HG03066 (cell line): ENCODE measurements at regions not wholly inside any gene's neighbourhood (a gene's known extent, or its start where the extent isn't known, plus 50 kb on each side); places are given as distances from the start of the nearest gene placed in this dataset.
A peak's percentile ranks its signal among the peaks of the same experiment; 100 is the strongest.
"Not testable (repeated sequence)": the region's sequence is repeated elsewhere in the genome, so short reads cannot be mapped to it uniquely, and the experiment has no call there.

Experiments
- ATAC-seq: cut with Tn5 transposase; IDR thresholded peaks from one replicate; pipeline ENCODE4 v1.9.1; 2021; ENCODE audit warnings: low read depth; ENCODE audit not compliant: unreplicated experiment

- ATAC-seq = no peak
These were observed 309.7 kb upstream of the GADL1 start for GRCh38 chr3:31203960-31204795.

GRCh38 chr3:31204796-31205056, 310.3 kb upstream of the GADL1 start:
- ATAC-seq = not testable (repeated sequence)

- ATAC-seq = no peak
These were observed 315.7 kb upstream of the GADL1 start for GRCh38 chr3:31210068-31210645.

- peak; percentile 61 for ATAC-seq
These were observed 318.7 kb upstream of the STT3B start for GRCh38 chr3:31213869-31214486.

- no peak for ATAC-seq
These were observed 314.6 kb upstream of the STT3B start for GRCh38 chr3:31218082-31218481.

GRCh38 chr3:31219131-31219843, 313.4 kb upstream of the STT3B start:
- peak; percentile 72 for ATAC-seq

GRCh38 chr3:31220431-31220830, 312.3 kb upstream of the STT3B start:
- ATAC-seq = no peak

- no peak for ATAC-seq
These were observed 309.4 kb upstream of the STT3B start for GRCh38 chr3:31223278-31223677.

GRCh38 chr3:31224936-31225335, 307.8 kb upstream of the STT3B start:
- ATAC-seq = no peak

GRCh38 chr3:31225923-31226322, 306.8 kb upstream of the STT3B start:
- ATAC-seq = no peak

GRCh38 chr3:31226346-31226745, 306.4 kb upstream of the STT3B start:
- no peak for ATAC-seq

- no peak for ATAC-seq
These were observed 305.6 kb upstream of the STT3B start for GRCh38 chr3:31227131-31227562.

GRCh38 chr3:31230425-31231223, 302.1 kb upstream of the STT3B start:
- no peak for ATAC-seq

- peak; percentile 47 for ATAC-seq
These were observed 300.4 kb upstream of the STT3B start for GRCh38 chr3:31232055-31233025.

GRCh38 chr3:31234145-31234544, 298.6 kb upstream of the STT3B start:
- no peak for ATAC-seq

- no peak for ATAC-seq
These were observed 297.5 kb upstream of the STT3B start for GRCh38 chr3:31235062-31235700.

- ATAC-seq = no peak
These were observed 294.8 kb upstream of the STT3B start for GRCh38 chr3:31237887-31238286.

- no peak for ATAC-seq
These were observed 292.7 kb upstream of the STT3B start for GRCh38 chr3:31240013-31240412.

GRCh38 chr3:31240466-31240865, 292.3 kb upstream of the STT3B start:
- no peak for ATAC-seq
